Esophagus squamous epithelium (tissue), 4 donors: ENCODE measurements at regions not wholly inside any gene's neighbourhood (a gene's known extent, or its start where the extent isn't known, plus 50 kb on each side); places are given as distances from the start of the nearest gene placed in this dataset.
"Not testable (repeated sequence)": the region's sequence is repeated elsewhere in the genome, so short reads cannot be mapped to it uniquely, and the experiment has no call there.

ENCODE experiments used
- CTCF ChIP-seq, 6 experiments: fragments of 450-650 bp in 4 of 6; fragments of 200-600 bp in 2 of 6; sonication (generic) in 2 of 6; IDR thresholded peaks; one replicate each; pipeline ENCODE4 v1.5.1; 2016 to 2019; ENCODE audit warnings: antibody characterized with exemption in 6 of 6, mild to moderate bottlenecking in 4 of 6, moderate library complexity in 4 of 6
- POLR2A ChIP-seq, 4 donors: fragments of 450-650 bp; IDR thresholded peaks; one replicate each; pipeline ENCODE4 v1.6.1; 2017; ENCODE audit warnings: antibody characterized with exemption in 4 of 4, mild to moderate bottlenecking in 4 of 4, moderate library complexity in 3 of 4

GRCh38 chr16:51516960-51517359, 365.9 kb upstream of the SALL1 start:
- TF ChIP-seq CTCF, POLR2A (IDR thresholded peaks at IDR 0.05): not testable (repeated sequence)
